IMR-90 (cell line): ENCODE measurements at regions not wholly inside any gene's neighbourhood (a gene's known extent, or its start where the extent isn't known, plus 50 kb on each side); places are given as distances from the start of the nearest gene placed in this dataset.

Experiments
- ATAC-seq: fragments of 200-7000 bp; cut with Tn5 transposase; 2 replicates; pipeline ENCODE4 v1.9.1; 2020; ENCODE audit warnings: low read depth, mild to moderate bottlenecking, moderate library complexity
- BruUV-seq: library from RNA; stranded (reverse); fragments of 400-500 nt; replicated peaks from 2 replicates; lab custom pipeline; 2021; lab: Mats Ljungman, UMichigan
- CTCF ChIA-PET: fragments of 300-600 bp; formaldehyde crosslinking; extraction: SDS; loops from one replicate; lab custom pipeline; 2021; ENCODE audit warnings: antibody characterized with exemption; lab: Yijun Ruan, JAX
- POLR2A ChIA-PET: fragments of 300-600 bp; sonication (Branson Sonifier 250); formaldehyde crosslinking; loops from one replicate; lab custom pipeline; 2022; ENCODE audit warnings: antibody characterized with exemption; ENCODE audit not compliant: unreplicated experiment; lab: Charles Lee
- DNase-seq: peaks from one replicate; pipeline ENCODE4 v3.0.0; 2013
- H2AFZ ChIP-seq: replicated peaks from 2 replicates; pipeline ENCODE3; 2013; ENCODE audit warnings: low read length, mild to moderate bottlenecking; ENCODE audit not compliant: poor library complexity
- H2AK5ac ChIP-seq: 2 replicates; pipeline ENCODE4 v1.6.1; 2013; ENCODE audit warnings: low read depth, low read length, inconsistent platforms
- H2AK9ac ChIP-seq: replicated peaks from 2 replicates; pipeline ENCODE3; 2013; ENCODE audit warnings: mild to moderate bottlenecking, low read depth, low read length, moderate library complexity; ENCODE audit not compliant: poor library complexity
- H2BK120ac ChIP-seq: 2 replicates; pipeline ENCODE4 v1.6.1; 2013; ENCODE audit warnings: low read depth, low read length, inconsistent platforms
- H2BK15ac ChIP-seq: 3 replicates; pipeline ENCODE4 v1.6.1; 2013; ENCODE audit warnings: low read depth, low read length, inconsistent platforms
- H2BK20ac ChIP-seq: 2 replicates; pipeline ENCODE4 v1.6.1; 2013; ENCODE audit warnings: low read depth, mild to moderate bottlenecking, inconsistent platforms, low read length, moderate library complexity
- H2BK5ac ChIP-seq: 2 replicates; pipeline ENCODE4 v1.6.1; 2013; ENCODE audit warnings: mild to moderate bottlenecking, low read depth, low read length, inconsistent platforms; ENCODE audit not compliant: poor library complexity, severe bottlenecking
- H3K14ac ChIP-seq: replicated peaks from 2 replicates; pipeline ENCODE4 v1.6.1; 2013; ENCODE audit warnings: low read depth, low read length, inconsistent platforms
- H3K18ac ChIP-seq: 2 replicates; pipeline ENCODE4 v1.6.1; 2013; ENCODE audit warnings: low read depth, low read length, control low read depth
- H3K23ac ChIP-seq: 2 replicates; pipeline ENCODE4 v1.6.1; 2013; ENCODE audit warnings: low read depth, low read length, inconsistent platforms
- H3K27ac ChIP-seq: 2 replicates; pipeline ENCODE4 v1.5.1; 2013; ENCODE audit warnings: mild to moderate bottlenecking, control low read depth, low read length; ENCODE audit not compliant: insufficient read depth
- H3K27me3 ChIP-seq: 2 replicates; pipeline ENCODE4 v1.6.1; 2013; ENCODE audit warnings: low read length; ENCODE audit not compliant: control insufficient read depth, insufficient read depth
- H3K36me3 ChIP-seq: 2 replicates; pipeline ENCODE4 v1.6.1; 2013; ENCODE audit warnings: low read length, mixed read lengths; ENCODE audit not compliant: control insufficient read depth, insufficient read depth
- H3K4ac ChIP-seq: 2 replicates; pipeline ENCODE4 v1.6.1; 2013; ENCODE audit warnings: low read depth, low read length, inconsistent platforms
- H3K4me1 ChIP-seq: 2 replicates; pipeline ENCODE4 v1.6.1; 2013; ENCODE audit warnings: low read length, mixed read lengths; ENCODE audit not compliant: control insufficient read depth, insufficient read depth
- H3K4me2 ChIP-seq: 2 replicates; pipeline ENCODE4 v1.6.1; 2013; ENCODE audit warnings: low read depth, mild to moderate bottlenecking, control low read depth, low read length, moderate library complexity
- H3K4me3 ChIP-seq: 2 replicates; pipeline ENCODE4 v1.5.1; 2013; ENCODE audit warnings: low read depth, mild to moderate bottlenecking, control low read depth, low read length, moderate library complexity; ENCODE audit not compliant: insufficient read depth
- H3K56ac ChIP-seq: 2 replicates; pipeline ENCODE4 v1.6.1; 2013; ENCODE audit warnings: low read length, inconsistent platforms; ENCODE audit not compliant: insufficient read depth; ENCODE audit errors: extremely low read depth
- H3K79me1 ChIP-seq, 2 experiments: 2 replicates each; pipeline ENCODE4 v1.6.1; 2013; ENCODE audit warnings: low read length in 2 of 2, inconsistent platforms in 1 of 2, low read depth in 1 of 2
- H3K9ac ChIP-seq: 2 replicates; pipeline ENCODE4 v1.6.1; 2013; ENCODE audit warnings: low read depth, low read length, control low read depth
- H3K9me1 ChIP-seq: 2 replicates; pipeline ENCODE4 v1.6.1; 2013; ENCODE audit warnings: low read length, inconsistent platforms; ENCODE audit not compliant: insufficient read depth
- H3K9me3 ChIP-seq: 2 replicates; pipeline ENCODE4 v1.6.1; 2013; ENCODE audit warnings: low read length; ENCODE audit not compliant: control insufficient read depth, insufficient read depth
- H4K20me1 ChIP-seq: 2 replicates; pipeline ENCODE4 v1.6.1; 2013; ENCODE audit warnings: low read length, inconsistent platforms; ENCODE audit not compliant: insufficient read depth
- H4K5ac ChIP-seq: 2 replicates; pipeline ENCODE4 v1.6.1; 2013; ENCODE audit warnings: mild to moderate bottlenecking, low read depth, low read length, control low read depth
- H4K8ac ChIP-seq, 2 experiments: 2 replicates each; pipeline ENCODE4 v1.6.1; 2013; ENCODE audit warnings: low read depth in 2 of 2, low read length in 2 of 2, control low read depth in 1 of 2, inconsistent platforms in 1 of 2
- H4K91ac ChIP-seq: 2 replicates; pipeline ENCODE4 v1.6.1; 2013; ENCODE audit warnings: low read depth, low read length, inconsistent platforms; ENCODE audit not compliant: insufficient read depth
- BHLHE40 ChIP-seq: fragments of 150-350 bp; IDR thresholded peaks from 2 replicates; pipeline ENCODE4 v1.6.1; 2016; ENCODE audit warnings: mild to moderate bottlenecking, low read depth, low read length
- FOS ChIP-seq: fragments of 150-350 bp; IDR thresholded peaks from 2 replicates; pipeline ENCODE4 v1.6.1; 2016; ENCODE audit warnings: low read depth, low read length
- MAFK ChIP-seq: IDR thresholded peaks from 2 replicates; pipeline ENCODE4 v1.6.1; 2012; ENCODE audit warnings: low read depth, low read length, improper control_type of control experiment
- MAZ ChIP-seq: IDR thresholded peaks from 2 replicates; pipeline ENCODE4 v1.6.1; 2012; ENCODE audit warnings: low read depth, mild to moderate bottlenecking, low read length, improper control_type of control experiment, moderate library complexity, borderline replicate concordance
- MXI1 ChIP-seq: IDR thresholded peaks from 2 replicates; pipeline ENCODE4 v1.6.1; 2012; ENCODE audit warnings: low read depth, mild to moderate bottlenecking, low read length, moderate library complexity, borderline replicate concordance
- NFE2L2 ChIP-seq: fragments of 150-350 bp; IDR thresholded peaks from 2 replicates; pipeline ENCODE4 v1.6.1; 2016; ENCODE audit warnings: low read depth, mild to moderate bottlenecking, low read length
- RAD21 ChIP-seq: IDR thresholded peaks from 2 replicates; pipeline ENCODE4 v1.6.1; 2012; ENCODE audit warnings: low read length, improper control_type of control experiment
- RCOR1 ChIP-seq: IDR thresholded peaks from 2 replicates; pipeline ENCODE4 v1.6.1; 2012; ENCODE audit warnings: mild to moderate bottlenecking, low read length, improper control_type of control experiment; ENCODE audit not compliant: insufficient replicate concordance
- SMC3 ChIP-seq: fragments of 150-350 bp; IDR thresholded peaks from 2 replicates; pipeline ENCODE4 v1.6.1; 2016; ENCODE audit warnings: low read depth, mild to moderate bottlenecking, antibody characterized with exemption, low read length, moderate library complexity
- USF2 ChIP-seq: fragments of 150-350 bp; IDR thresholded peaks from 2 replicates; pipeline ENCODE4 v1.6.1; 2017; ENCODE audit warnings: mild to moderate bottlenecking, antibody characterized with exemption, low read length, low read depth
- WGBS, 2 experiments: methylation state at CpG; one replicate each; pipeline versions ENCODE4 v1.1.5 to v1.1.7; 2013; ENCODE audit warnings: missing lambda C conversion rate in 2 of 2; ENCODE audit not compliant: insufficient read length in 1 of 2; ENCODE audit errors: extremely low coverage in 2 of 2; 5-methylcytosine and 5-hydroxymethylcytosine counted together
- dilution Hi-C: fragments of 300-500 bp; cut with HindIII; formaldehyde crosslinking; loops from one replicate; pipeline ENCODE4 v1.14.3; 2018; ENCODE audit warnings: low sequenced_read_pairs; ENCODE audit not compliant: unreplicated experiment
- in situ Hi-C: fragments of 300-500 bp; cut with MboI; formaldehyde crosslinking; loops from 3 replicates; pipeline ENCODE4 v1.14.3; 2019; ENCODE audit warnings: low sequenced_read_pairs, inconsistent platforms, mixed read lengths
- intact Hi-C: fragments of 100-400 bp; cut with micrococcal nuclease; formaldehyde crosslinking; loops from 2 replicates; pipeline ENCODE4 v1.10.0; 2022
- TF ChIP-seq, protein P1 (sequence below): conservative IDR thresholded peaks from 2 replicates; pipeline ENCODE4 v1.5.1; 2012; ENCODE audit warnings: mild to moderate bottlenecking, low read depth, low read length, improper control_type of control experiment

GRCh38 chr5:133814152-133814551 is 154.3 kb downstream of the C5orf15 start:
- dilution Hi-C loops (no loop called here), intact Hi-C loops (no loop called here), in situ Hi-C loops (no loop called here)
- Histone ChIP-seq H3K4me1 (no peaks in the 10 kb centered on the region), H3K14ac (no peak overlapping the region), H2BK5ac (no peak overlapping the region), H4K20me1 (no peaks in the 10 kb centered on the region), H3K23ac (no peak overlapping the region), H2AK5ac (no peak overlapping the region), H2BK120ac (no peak overlapping the region), H3K9me1 (no peaks in the 10 kb centered on the region), H3K27ac (no peak overlapping the region), H3K79me1 (no peaks in the 10 kb centered on the region), H2AK9ac (no peak overlapping the region), H2AFZ (no peak overlapping the region), H2BK15ac (no peak overlapping the region), H3K4me3 (no peak overlapping the region), H3K36me3 (no peaks in the 10 kb centered on the region), H3K4ac (no peak overlapping the region), H4K91ac (no peak overlapping the region), H3K56ac (no peak overlapping the region), H2BK20ac (no peak overlapping the region), H3K4me2 (no peak overlapping the region), H4K5ac (no peak overlapping the region), H3K18ac (no peak overlapping the region), H3K9ac (no peak overlapping the region), H4K8ac (no peak overlapping the region), H3K27me3 (peaks cover 15% of the 10 kb centered on the region; the same call in 1 of the 2 replicates), H3K9me3 (no peaks in the 10 kb centered on the region)
- ChIA-PET POLR2A (no interaction called here), CTCF (no interaction called here)
- WGBS, 2 experiments: 52% methylated on average over 2 of the region's 8 CpGs; no CpG with 5 or more reads in 1 of the 2 experiments
- no peak for ATAC-seq
- BruUV-seq: no TSS peak
- TF ChIP-seq MAZ (no peak), MAFK (no peak), SMC3 (no peak), BHLHE40 (no peak), FOS (no peak), RAD21 (no peak), RCOR1 (no peak), USF2 (no peak), NFE2L2 (no peak), MXI1 (no peak)
- TF ChIP-seq, protein P1, sequence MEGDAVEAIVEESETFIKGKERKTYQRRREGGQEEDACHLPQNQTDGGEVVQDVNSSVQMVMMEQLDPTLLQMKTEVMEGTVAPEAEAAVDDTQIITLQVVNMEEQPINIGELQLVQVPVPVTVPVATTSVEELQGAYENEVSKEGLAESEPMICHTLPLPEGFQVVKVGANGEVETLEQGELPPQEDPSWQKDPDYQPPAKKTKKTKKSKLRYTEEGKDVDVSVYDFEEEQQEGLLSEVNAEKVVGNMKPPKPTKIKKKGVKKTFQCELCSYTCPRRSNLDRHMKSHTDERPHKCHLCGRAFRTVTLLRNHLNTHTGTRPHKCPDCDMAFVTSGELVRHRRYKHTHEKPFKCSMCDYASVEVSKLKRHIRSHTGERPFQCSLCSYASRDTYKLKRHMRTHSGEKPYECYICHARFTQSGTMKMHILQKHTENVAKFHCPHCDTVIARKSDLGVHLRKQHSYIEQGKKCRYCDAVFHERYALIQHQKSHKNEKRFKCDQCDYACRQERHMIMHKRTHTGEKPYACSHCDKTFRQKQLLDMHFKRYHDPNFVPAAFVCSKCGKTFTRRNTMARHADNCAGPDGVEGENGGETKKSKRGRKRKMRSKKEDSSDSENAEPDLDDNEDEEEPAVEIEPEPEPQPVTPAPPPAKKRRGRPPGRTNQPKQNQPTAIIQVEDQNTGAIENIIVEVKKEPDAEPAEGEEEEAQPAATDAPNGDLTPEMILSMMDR: no peak
- no peak for DNase-seq
